ENCODE measurements at regions not wholly inside any gene's neighbourhood (a gene's known extent, or its start where the extent isn't known, plus 50 kb on each side); places are given as distances from the start of the nearest gene placed in this dataset.
"Not testable (repeated sequence)": the region's sequence is repeated elsewhere in the genome, so short reads cannot be mapped to it uniquely, and the experiment has no call there.

DNA sequence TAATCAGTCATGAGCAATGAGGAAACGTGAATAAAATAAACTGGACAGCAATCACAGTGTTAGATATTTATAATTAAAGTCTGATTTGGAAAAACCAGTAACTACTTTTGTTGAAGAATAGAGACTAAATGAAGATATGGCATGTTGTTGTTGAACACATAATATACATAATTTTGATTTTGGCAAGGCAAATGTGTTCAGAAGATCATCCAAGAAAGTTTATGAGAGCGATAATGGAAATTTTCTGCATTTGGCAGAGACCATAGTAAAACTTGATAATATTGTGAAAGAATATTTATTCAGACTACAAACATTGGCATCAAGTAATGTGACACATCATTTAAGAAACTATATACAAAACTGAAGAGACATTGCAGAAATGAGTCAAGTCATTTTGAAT lies 620.7 kb downstream of the TMA16 start:
- DNase-seq: no peak

DNA sequence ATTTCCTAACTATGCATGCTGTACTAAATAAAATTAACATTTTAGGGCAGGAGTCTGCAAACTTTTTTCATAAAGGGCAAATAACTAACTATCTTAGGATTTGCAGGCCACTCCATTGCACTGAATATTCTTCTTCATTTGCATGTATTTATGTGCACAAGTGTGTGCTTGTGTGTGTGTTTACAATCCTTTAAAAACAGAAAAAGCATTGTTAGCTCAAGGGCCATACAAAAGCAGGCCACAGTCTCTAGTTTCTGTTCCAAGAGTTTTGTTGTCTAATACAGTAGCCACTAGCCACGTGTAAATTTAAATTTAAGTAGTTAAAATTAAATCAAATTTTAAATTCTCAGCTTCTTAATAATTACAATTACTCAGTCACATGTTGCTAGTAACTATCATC lies 621.8 kb downstream of the TMA16 start:
- no peak for DNase-seq

DNA sequence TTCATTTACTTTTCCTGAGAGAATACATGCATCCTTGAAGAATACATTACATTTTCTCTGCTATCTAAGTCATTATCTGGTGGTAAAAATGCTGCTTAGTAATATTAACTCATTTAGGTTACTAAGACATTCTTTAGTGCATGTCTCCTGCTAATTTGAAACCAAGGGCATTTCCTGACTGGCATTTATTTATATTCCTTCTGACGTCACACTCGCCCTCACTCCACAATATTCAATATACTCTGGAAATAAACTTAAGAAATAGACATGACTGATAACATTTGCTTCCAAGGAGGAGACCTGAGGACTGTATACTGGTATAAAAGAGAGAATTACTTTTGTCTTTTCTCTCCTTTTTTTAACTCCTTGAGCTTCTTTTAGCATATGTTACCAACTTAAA lies 619.5 kb upstream of the SMIM31 start:
- DNase-seq: no peak

DNA sequence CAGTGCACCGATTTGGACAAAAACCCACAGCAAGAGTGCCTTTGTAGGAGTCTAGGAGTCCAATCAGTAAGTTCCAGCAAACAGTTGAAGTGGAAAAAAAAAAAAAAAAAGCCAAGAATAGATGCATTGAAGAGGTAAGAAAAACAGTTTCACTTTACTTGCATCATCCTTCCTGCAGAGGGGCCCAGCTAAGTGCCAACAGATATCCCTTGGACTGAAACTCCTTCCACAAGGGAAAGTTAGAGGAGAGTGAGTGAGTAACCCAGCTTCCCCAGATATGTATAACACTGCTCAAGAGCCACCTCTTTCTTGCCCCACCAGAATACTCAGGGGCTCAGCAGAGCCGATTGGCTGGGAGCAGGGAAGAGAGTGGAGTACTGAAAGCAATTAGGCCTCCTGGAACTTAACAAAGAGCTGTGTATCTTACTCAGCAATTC lies 617.7 kb upstream of the SMIM31 start:
- DNase-seq: peak; percentile 58

DNA sequence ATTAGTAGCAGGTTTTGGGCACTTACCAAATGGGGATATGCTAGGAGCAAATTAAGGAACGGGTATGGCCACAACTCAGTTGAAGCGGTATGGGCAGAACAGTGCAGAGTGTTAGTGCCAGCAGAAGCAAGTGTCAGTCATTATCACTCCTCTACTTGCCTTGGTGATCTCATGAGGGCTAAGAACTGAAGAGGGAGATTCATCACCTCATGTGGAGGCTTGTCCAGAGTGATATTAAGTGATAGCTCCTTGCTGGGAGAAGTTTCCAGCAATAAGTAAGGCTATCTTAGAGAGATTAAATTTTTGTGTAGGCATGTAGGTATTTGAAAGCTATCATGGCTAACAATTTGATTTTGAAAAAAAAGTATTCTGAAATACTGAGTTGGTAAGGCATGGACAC lies 615.4 kb upstream of the SMIM31 start:
- DNase-seq: peak; percentile 35

DNA sequence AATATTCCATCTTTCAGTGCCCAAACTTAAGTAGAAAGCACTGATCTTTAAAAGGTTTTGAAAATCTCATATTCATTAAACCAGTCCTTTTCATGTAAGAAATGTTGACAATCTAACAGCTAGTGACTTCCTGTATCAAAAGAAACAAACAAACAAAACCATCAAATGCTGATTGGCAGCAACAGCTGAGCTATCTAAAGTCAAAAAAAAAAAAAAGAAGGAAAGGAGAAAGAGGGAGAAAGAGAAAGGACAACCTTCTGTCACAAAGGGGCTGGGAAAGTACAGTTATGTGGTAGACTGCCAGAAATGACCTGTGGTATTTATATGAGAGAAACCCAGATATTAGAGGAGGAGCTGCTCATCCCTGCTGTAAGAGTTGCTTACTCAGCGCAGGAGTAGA lies 614.6 kb upstream of the SMIM31 start:
- no peak for DNase-seq

DNA sequence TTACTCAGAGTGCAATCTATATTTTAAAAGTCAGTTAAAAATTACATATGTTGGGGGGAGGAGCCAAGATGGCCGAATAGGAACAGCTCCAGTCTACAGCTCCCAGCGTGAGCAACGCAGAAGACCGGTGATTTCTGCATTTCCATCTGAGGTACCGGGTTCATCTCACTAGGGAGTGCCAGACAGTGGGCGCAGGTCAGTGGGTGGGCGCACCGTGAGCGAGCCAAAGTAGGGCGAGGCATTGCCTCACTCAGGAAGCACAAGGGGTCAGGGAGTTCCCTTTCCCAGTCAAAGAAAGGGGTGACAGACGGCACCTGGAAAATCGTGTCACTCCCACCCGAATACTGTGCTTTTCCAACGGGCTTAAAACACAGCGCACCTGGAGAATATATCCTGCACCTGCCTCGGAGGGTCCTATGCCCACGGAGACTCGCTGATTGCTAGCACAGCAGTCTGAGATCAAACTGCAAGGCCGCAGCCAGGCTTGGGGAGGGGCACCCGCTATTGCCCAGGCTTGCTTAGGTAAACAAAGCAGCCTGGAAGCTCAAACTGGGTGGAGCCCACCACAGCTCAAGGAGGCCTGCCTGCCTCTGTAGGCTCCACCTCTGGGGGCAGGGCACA lies 612.1 kb upstream of the SMIM31 start:
- DNase-seq: not testable (repeated sequence)

DNA sequence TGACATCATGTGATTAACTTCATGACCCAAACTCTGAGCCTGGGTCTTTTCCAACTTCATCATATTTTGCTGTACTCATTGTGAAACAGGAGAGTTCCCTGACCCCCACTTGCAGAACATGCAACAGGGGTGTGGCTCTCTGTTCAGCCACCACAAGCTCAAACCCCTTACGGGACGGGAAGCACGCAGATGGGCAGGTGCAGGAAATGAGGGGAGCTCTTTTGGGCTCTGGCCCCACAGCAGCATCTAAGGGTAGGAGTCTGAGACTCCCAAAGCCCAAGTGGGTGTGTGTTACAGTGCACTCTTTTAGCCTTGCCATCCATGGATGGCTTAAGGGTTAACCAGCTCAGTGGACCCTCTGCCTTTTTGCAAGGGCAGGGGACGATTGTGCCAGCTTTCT lies 599.5 kb upstream of the SMIM31 start:
- DNase-seq: no peak

DNA sequence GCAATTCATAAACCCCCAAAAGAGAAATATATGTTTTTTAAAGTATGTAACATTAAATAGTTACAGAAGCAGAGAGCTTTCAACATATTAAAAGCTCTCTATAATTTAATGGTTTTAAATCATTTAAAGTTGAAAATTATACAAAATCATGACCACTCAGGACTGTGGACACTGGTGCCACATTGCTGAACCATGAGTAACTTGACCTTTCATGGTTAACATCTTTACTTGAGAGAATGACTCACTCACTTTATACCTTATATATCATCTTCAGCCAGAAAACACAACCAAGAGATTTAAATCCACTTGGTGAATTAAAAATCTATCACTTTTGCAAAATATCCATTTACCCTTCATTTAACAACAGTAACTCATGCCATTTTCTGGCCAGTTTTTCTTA lies 584.3 kb upstream of the SMIM31 start:
- peak; percentile 66 for DNase-seq

DNA sequence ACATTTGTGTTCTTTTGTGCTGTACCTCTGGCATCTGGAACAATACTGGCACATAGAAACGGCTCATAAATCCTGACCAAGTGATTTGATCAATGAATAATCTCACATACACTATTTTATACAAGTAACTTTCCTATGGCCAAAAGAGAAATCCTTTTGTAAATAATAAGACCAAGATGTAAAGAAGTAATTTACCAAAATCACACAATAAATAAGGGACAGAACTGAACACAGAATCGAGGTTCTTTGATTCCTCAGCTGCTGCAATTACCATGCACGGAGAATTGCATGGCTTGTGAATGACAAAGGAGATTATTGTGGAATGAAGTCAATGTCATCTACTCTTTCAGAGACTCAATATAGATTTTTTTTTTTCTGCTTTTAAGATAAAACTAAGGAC lies 576.8 kb upstream of the SMIM31 start:
- DNase-seq: no peak

DNA sequence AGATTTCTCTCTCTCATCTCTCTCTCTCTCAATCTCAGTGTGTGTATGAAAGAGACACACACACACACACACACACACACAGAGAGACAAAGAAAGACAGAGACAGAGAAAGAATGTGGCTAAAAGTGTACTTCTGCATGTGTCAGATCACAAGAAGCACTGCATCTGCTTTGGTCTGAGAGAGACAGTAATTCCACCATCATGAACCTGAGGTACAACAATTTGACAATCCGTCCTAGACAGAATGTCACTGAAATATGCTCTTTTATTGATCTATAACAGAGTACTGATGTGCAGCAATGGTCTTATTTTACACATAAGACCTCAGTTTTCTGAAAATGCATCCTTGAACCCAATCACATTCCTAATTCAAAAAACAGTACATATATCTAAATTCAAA lies 576.2 kb upstream of the SMIM31 start:
- DNase-seq: no peak

DNA sequence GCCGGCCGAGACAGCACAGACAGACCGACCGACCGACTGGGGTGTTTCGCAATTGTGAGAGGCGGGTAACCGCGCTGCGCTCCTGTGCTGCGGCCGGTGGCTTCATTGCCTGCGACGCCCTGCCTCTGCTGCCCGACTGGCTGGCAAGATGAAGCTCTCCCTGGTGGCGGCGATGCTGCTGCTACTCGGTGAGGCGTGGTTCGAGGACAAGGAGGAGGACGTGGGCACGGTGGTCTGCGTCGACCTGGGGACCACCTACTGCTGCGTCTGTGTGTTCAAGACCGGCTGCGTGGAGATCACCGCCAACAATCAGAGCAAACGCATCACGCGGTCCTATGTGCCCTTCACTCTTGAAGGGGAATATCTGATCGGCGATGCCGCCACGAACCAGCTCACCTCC lies 565.7 kb upstream of the SMIM31 start:
- no peak for DNase-seq

DNA sequence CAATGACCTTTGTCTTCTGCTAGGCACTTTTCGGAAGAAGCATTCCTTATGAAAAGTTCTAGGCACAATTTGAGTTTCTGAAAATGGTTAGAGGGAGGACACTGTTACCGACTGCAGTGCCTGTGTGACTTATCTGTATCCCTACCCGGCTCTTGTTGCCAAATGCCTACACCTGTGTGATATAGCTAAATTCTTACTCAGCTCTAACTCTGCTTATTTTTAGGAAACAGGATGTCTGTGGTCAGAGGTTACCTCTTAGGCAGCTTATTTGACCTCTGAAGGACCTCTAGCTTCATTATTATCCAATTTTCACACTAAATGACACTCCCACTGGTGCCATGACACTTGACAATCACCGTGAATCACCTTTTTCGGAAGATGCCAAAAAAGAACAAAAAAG lies 561.1 kb upstream of the SMIM31 start:
- DNase-seq: no peak

DNA sequence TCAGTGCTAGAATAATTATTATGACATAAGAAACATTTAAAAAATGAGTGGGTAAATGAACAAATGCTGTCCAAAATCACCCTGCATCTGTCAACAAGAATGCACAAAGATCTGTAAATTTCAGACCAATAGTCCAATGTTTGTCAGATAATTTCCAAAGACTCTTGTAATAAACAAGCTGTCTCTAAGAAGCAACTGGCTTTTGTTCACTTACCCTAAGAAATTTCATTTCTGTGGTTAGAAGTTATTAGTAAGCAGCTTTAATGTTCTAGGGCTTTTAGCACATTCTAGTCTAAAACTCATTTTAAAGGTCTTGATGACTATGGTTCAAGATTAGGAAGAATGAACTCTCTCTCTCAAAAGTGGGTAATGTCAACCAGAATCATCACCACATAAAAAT lies 560.3 kb upstream of the SMIM31 start:
- DNase-seq: no peak

DNA sequence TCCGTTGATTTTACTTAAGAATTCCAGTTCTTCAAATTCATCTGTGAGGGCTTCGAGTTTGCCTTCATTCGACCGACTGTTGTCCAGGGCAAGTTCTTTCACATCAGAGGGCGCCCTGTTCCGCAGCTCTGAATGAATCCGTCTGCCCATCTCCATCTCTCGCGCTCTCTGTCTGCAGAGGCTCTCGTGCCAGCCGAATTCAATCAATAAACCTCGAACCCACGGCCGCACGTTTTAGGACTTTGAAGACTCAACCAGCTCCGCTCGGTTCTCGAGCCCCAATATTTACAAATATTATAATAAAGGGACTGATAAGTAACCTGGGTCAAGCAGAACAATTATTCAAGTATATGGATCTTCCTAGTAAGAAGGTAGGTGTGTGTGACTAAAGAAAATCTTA lies 556.4 kb upstream of the SMIM31 start:
- no peak for DNase-seq

DNA sequence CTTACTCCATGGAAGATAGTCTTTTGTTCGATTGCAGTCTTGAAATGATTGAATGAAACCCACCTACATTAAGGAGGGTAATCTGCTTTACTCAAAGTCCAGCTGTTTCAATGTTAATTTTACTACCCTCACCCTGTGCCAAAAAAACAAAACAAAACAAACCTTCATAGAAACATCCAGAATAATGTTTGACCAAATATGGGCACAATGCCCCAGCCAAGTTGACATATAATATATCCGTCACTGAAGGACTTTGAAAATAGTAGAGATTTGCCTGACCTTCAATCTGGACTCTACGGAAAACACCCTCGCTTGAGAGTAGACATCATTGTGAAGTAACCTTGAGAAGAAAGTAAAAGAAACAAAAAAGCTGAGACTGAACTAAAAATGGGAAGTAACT lies 550.5 kb upstream of the SMIM31 start:
- no peak for DNase-seq

DNA sequence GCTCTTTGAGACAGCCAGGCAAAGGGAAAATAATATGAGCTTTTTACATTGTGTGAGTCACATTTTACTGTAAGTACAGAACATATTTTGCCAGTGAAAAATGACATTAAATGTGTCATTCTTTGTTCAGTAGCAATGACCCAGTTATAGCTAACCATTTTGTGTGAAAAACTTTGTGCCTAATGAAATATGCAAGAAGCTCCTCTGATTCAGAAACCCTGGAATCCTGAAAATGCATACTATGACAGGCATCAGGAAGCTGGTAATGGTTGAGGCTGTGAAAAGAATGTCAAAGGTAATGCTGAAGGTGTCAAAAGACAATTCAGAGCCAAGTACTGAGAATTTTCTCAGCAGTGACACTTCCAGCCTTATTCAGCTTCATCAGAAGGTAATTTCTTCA lies 549.5 kb upstream of the SMIM31 start:
- peak; percentile 94 for DNase-seq

DNA sequence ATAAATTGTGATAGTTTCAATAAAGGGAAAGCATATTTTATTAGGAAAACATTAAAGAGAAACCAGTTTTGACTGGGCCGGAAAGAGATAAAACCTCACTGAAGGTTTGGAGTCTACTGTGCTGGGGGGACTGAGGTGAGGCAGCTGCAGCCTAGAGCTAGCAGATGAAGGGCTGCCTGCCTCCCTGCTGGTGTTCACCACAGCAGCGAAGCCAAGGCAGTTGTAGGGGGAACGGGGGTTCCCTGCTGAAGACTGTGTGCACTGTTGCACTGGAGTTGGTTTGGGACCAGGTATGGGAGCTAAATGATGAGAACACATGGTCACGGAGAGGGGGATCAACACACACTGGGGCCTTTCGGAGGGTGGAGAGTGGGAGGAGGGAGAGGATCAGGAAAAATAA lies 546.5 kb upstream of the SMIM31 start:
- DNase-seq: no peak

DNA sequence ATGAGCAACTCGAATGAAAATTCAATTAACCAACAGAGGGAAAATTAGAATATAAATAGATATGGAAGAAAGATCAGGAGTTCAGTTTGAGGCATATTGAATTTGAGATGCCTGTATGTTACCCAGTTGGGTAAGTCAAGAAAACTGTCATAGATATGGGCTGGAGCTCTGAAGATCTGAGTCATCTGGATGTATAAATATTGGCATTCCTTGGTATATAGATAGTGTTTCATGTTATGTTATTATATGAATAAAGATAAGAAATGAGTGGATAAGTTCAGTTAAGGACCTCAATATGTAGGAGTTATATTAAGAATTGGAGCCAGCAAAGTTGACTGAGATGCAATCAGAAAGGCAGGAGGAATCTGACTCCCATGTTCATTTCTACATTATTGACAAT lies 543.6 kb upstream of the SMIM31 start:
- peak; percentile 55 for DNase-seq

DNA sequence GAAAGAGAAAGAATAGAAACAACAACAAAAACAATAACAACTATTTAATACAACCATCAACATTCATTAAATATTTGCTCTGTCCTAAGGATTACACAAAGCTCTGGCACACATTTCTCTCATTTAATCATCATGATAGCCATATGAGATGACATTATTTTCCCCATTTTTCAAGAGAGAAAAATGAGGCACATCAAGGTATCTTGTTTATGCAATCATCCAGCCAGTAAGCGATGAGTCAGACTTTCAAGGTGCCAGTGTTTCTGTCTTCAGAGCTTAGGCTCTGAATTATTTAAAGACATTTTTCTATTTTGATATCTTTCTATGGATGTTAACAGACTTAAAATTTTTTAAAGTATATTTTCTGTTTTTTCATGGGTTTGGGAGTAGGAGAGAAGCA lies 541.8 kb upstream of the SMIM31 start:
- peak; percentile 81 for DNase-seq

DNA sequence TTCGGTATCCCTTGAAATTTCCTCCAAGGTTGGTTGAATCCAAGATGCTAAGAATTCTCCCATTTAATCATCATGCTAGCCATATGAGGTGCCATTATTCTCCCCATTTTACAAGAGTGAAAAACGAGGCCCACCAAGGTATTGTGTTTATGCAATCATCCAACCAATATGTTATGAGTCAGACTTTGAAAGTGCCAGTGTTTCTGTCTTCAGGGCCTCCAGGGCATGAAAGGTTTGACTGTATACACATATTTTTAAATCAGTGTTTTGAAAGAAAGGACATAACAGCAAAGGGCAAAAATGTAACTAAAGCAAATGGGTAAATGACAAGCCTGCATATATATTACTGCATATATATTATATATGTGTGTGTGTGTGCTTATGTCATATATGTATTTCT lies 541.2 kb upstream of the SMIM31 start:
- peak; percentile 53 for DNase-seq

DNA sequence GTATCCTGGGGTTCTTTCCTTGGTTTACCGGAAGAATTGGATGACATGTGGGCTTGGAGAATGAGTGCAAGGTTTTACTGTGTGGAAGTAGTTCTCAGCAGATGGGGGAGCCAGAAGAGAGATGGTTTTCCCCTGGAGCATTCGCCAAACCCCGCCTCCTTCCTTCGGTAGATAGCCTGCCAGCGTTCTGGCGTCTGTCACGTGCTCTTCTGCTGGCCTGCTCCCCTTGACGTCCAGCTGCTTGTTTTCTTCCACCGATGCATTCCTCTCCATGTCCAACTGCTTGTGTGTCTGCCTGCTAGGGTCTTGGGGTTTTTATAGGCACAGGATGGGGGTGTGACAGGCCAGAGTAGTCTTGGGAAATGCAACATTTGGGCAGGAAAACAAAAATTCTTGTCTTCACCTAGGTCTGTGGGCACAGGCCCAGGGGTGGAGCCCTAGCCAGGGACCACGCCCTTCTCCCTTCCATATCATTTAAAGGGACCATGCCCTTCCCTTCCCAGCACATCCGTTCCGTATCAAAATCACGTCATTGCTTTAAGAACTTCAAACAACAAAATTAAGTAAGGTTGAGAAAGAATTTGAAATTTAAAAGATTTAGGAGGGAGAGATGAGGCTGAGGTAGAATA lies 538.7 kb upstream of the SMIM31 start:
- DNase-seq: no peak

DNA sequence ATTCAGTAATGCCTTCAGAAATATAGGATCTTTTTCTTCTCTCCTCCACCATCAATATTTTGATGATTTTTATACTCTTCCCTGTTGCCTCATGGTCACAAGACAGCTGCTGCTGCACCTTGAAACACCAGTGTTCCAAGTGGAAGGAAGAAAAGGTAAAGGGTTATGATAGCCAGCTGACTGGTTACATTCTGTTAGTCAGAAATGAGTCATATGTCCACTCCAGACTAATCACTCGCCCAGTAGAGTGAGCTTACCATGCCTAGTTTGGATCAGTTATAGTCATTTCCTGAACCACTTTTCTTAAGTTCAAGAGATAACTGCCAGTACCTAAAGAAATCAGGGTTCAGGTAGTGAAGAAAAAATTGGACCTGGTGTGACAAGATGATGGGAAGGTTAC lies 532.3 kb upstream of the SMIM31 start:
- DNase-seq: peak; percentile 78

DNA sequence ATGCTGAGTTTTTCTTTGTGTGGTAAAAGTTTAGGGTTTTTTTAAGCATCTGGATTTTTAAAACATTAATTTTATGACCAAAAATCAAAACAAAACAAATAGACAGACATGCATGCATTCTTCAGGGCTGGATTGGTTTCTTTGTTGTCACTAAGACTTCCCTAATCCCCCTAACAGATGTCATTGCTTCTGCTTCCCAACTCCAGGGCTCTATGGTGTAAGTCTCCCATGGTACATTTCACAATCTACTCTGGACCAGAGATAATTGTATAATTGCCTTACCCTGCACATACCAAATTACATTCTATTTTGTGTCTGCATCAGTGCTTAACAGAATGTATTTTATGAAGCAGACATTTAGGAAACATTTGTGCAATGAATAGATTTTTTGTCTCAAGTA lies 529.1 kb upstream of the SMIM31 start:
- no peak for DNase-seq

DNA sequence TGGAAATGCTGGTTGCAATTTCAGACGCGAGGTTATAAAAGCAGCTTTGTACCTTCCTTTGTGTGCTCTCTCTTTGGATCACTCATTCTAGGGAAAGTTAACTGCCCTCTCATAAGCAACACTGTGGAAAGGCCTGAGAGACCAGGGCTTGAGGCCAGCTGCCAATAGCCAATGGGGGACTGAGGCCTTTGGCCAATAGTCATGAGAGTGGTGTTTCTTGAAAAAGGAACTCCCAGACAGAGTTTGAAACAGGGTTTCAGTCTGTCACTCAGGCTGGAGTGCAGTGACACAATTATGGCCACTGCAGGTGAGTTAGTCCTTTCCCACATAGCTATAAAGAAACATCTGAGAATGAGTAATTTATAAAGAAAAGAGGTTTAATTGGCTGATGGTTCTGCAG lies 524.7 kb upstream of the SMIM31 start:
- no peak for DNase-seq
